Right lung (tissue), 2 donors: ENCODE measurements at regions not wholly inside any gene's neighbourhood (a gene's known extent, or its start where the extent isn't known, plus 50 kb on each side); places are given as distances from the start of the nearest gene placed in this dataset.

ENCODE experiments used
- DNase-seq, 2 donors: peaks; one replicate each; pipeline ENCODE4 v3.0.0-alpha.2; 2013

DNA sequence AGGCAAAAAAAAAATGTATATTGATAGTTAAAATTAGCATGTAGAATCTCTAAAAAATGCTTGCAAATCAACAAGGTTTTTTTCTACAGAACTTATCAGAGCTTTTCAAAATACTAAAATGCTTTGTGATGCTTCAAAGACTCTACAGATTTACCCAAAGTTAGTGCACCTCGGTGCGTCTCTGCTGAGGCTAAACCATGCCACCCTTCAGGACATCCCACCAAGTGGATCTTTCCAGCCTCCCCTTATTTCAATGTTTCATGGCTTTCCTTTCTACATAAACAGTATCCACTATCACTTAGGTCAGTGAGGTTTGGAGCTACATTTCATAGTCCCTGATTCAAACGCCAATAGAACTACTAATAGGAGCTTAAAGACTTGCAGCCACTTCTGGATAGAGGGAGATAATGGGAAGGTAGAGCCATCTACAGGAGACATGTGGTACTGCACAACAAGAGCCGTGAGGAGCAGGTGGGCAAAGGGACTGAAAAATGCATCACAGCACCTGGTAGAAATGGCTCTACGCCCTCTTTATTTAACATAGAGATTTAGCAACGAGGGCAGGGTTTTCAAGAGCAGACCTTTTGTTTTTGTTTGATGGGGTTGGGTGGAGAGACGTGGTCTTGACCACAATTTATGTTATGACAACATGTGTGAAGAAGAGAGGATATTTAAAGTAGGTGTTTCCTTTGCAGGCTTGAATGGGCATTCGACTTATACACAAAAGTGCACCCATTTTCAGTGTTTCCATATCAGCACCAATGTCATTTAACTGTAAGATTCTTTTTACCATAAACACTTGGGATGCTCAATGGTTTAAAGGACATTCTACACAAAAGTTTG, 56.1 kb upstream of the SLC35G4 start:
- DNase-seq, result peak; percentile 38 to 66

DNA sequence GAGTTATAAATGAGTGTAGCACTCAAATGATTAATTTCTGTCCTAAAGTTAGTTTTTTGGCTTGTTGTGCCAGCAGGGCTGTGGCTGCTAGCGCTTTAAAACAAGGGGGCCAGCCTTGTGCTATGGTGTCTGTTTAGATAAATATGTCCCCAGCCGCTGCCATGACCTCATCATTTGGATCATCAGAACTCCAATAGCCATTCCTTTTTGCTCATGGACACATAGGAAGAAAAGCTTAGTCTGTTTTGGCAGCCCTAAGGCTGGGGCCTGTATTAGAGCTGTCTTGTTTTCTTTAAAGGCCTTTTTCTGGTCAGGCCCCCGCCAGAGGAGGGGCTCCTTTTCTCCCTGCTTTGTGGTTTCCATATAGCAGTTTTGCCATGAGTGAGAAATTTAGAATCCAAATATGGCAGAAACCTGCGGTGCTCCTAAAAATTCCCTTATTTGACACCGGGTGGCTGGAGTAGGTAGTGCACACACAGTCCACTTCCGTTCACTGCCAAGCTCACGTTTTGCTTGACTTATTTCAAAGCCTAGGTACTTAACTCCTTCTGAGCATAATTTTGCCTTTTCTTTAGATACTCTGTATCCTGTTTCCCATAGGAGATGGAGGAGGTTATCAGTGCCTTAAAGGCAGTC, 60.4 kb upstream of the SLC35G4 start:
- DNase-seq, result peak in 1 of 2 donors; percentile 14

- no peak for DNase-seq
Observed at GRCh38 chr18:11548396-11548795, 61.0 kb upstream of the SLC35G4 start.

DNA sequence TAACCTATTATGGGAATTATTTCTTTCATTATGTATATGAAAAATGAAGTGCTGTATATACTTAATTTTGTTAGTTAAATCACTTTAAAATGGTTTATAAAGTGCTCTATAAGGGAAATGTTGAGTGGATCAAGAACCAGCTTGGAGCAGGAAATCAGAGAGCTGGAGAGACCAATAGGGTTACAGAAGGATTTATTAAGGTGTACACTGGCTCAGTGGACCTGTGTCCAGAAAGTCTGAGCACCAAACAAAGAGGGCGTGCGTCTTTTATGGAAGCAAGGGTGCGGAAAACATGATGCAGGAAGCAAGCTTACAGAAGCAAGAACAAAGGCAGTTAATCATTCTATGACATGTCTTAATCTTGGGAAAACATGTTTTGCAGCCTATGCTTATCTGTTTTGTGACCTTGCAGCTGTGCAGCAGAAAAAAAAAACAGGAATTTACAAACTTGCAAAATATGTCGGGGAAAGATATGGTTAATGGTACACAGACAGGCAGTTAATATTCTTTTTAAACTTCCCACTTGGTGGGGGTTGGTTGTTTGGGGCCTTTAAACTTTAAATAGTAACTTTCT, 65.2 kb upstream of the SLC35G4 start:
- no peak for DNase-seq

DNA sequence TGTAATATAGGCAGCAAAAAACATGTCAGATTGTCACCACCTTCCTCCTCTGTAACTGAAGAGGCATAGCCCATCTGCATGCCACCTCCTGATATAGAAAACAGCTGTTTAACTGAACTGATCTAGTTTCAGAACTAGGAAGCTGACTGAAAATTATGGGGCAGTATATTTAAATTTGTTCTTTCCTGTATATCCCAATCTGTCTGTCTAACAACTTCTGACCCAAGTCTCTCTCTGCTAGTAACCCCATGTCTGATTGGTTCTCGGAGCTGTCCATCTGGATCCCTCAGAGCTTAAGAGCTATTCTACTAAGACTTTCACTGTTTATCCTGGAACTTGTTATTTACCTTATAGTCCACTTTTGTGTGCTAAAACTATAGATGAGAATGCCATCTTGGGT, 68.2 kb upstream of the SLC35G4 start:
- DNase-seq, result no peak

DNA sequence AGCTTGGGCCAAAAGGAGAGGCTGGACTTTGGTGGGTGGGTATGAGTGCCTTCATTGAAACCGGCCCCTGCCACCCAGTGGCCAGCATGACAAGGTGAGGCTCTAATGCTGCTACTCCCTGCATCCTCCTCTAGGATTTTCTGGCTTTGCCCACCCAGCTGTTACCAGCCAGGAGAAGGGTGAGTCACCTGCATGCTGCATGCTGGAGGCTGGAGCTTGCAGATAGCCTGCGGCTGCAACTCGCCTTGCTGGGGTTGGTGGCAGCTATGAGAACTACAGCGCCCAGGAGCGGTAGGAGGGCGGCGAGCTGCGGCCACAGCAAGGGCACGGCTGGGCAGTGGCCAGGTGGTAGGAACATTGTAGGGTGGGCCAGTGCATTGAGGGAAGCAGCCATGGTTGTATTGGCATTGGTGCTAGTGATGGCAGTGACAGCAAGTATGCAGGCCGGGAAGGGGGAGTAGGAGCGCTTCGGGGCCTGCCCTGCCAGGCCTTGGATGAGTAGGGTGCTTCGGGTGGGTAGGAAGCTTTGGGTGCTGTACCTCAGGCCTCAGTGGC, 75.4 kb upstream of the SLC35G4 start:
- DNase-seq, result no peak

- no peak for DNase-seq
Observed at GRCh38 chr18:11533513-11533890, 75.9 kb upstream of the SLC35G4 start.

GRCh38 chr18:11532758-11533512, 76.5 kb upstream of the SLC35G4 start:
- no peak for DNase-seq

DNA sequence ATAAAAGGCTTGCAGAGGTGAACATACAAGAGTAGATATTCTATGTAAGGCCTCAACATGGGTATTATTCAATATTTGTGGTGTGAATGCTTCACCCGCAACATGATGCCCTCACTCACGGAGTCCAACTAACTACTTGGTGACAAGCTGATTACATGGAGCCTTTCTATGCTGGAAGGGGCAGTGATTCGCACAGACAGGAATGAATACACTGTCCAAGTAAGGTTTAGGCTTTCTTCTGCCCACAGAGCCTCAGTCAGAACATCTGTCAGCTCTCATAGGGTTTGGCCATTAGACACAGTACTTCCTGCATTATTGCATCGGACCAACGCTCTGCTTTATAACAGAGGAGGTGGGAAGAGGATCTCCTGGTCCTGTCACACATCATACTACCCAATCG, 80.3 kb upstream of the SLC35G4 start:
- no peak for DNase-seq

- no peak for DNase-seq
Observed at GRCh38 chr18:11526675-11527074, 82.7 kb upstream of the SLC35G4 start.

DNA sequence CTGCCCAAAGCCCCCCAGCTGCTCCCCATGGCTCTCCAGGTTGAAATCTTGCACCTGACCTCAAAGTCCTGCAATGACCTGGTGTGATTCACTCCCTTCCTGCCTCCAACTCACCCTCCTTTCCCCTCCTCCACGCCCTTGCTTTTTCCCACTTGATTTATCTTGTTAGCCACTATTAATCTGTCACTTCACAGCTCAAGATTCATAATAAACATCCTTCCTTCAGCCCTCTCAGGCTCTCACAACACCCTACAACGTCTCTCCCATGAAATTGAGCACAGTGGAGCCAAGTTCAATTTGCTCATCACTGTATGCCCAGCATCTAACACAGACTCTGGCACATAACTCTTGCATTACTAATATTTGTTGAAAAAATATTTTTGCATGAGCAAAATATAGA, 85.6 kb upstream of the SLC35G4 start:
- DNase-seq, result no peak

DNA sequence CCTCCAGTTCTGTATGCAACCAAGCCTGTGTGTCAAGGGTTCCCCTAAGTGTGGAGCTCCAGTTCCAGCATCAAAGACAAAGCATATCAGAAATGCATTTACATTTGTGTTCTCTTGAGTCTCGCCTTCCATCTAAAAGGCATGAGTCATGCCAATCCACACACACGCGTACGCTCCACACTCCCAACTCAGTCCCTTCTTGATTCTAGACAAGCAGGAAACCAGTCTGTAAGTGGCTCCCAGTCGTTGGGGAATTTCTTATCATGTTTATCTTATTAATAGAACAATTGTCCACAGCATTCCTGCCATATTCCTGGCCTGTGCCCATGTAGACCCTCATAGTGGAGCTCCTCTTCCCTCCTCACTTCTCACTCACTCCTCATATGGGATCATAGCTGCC, 86.4 kb upstream of the SLC35G4 start:
- no peak for DNase-seq

- no peak for DNase-seq
Observed at GRCh38 chr18:11521853-11522252, 87.5 kb upstream of the SLC35G4 start.

DNA sequence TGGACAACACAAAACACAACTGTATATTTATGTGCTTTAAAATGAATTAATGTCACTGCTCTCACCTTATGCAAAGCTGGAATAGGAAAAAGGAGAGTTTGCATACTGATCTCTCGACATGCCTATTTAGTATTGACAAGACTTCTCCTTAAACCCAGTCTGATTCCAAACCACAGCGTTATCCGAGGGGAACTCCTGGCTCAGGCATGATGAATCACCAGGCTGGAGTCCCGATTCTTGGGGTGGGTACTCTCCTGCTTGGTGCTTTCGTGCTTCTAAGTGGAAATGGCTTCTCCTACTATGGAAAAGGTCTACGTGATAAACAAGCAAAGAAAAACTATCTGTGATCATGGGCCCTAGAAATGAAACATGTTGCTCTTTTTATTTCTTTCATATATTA, 88.9 kb upstream of the SLC35G4 start:
- DNase-seq, result no peak

GRCh38 chr18:11518788-11519685, 90.4 kb upstream of the SLC35G4 start:
- DNase-seq, result peak in 1 of 2 donors; percentile 42

DNA sequence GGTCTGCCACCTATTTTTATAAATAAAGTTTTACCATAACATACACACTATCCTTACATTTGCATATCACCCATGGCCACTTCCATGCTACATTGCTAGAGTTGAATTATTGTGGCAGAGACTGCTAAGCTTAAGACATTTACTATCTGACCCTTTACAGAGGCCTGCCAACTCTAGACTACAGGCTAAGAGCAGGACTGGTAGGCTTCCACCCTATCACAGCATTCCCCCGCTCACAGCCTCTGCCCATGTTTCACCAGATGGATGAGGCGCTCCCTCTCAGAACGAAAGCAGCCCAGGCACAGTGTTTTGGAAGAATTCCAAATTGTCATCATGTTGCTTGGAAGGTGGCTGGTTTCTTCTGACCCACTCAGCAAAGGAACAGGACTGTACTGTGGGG, 91.7 kb upstream of the SLC35G4 start:
- DNase-seq, result no peak

GRCh38 chr18:11516751-11517503, 92.5 kb upstream of the SLC35G4 start:
- peak; percentile 92 to 94 for DNase-seq

DNA sequence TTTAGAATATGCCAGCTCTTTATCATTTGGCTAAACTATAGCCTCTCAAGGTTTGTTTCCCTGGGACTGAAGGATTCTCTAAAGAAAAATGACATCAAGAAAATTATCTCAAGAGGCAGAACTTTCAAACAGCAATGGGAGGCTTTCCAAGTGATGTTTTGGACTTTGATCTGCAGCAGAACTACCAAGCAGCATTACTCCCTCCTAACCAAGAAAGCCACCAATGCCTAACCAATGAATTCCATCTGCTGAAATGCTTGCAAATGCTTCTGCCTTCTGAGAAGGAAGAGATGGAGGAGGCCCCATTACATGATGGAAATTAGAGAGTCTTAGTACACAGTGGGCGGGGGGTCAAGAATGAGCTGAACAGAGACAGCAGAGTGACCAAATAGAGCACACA, 95.1 kb upstream of the SLC35G4 start:
- DNase-seq, result no peak

GRCh38 chr18:11512096-11513025, 97.0 kb upstream of the SLC35G4 start:
- no peak for DNase-seq
